NCI-H446 treated with DMSO at 0.1 percent for 48 hours (cell line): ENCODE measurements at regions not wholly inside any gene's neighbourhood (a gene's known extent, or its start where the extent isn't known, plus 50 kb on each side); places are given as distances from the start of the nearest gene placed in this dataset.

Experiments used
- DNase-seq: peaks from one replicate; lab custom pipeline; 2025; lab: John Stamatoyannopoulos, UW

DNA sequence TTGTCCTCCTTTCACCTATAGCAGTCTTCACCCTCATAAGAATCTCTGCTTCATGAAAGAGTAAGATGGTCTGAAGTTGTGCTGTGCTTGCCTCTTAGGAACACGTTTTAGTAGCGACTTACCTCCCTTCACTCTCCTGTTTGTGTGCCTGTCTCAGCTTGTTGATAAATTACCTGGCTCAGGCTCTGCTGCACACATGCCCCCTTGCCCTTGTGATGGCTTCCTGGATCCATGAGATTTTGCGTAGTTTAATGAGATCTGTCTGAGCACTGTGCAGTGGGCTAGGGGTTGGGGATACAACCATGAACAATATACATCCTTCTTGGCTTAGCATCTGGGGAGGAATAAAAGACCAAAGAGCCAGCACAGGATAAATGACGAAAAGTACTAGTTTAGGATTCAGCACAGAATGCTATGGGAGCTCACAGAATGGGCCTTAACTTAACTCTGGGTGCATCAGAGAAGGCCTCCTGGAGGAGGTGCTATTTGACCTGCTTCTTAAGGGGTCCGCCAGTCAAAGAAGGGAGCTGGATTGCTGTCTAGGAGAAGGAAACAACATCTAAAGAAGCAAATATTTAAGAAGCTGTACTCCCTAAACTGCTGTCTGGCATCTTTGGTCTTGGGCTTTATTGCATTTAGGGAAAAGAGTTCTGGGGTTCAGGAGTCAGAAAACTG lies 175.7 kb upstream of the PLXNA2 start:
- DNase-seq, result no peak

DNA sequence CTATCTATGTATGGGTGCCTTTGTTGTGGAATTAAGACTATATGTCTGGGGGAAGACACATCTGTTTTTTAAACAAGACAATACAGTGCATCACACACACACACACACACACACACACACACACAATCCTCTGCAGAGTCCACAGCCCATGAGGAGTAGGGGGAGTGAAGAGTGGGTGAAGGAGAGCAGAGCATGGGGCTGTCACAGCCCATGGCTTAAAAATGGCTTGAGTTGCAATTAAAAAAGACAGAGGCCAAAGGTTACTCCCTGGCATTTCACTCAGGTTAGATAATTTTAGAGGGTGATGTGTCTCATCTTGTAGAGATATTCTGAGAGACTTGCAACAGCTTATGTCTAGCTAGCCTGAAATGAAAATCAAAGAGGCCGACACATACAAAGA lies 176.5 kb upstream of the PLXNA2 start:
- DNase-seq, result no peak

DNA sequence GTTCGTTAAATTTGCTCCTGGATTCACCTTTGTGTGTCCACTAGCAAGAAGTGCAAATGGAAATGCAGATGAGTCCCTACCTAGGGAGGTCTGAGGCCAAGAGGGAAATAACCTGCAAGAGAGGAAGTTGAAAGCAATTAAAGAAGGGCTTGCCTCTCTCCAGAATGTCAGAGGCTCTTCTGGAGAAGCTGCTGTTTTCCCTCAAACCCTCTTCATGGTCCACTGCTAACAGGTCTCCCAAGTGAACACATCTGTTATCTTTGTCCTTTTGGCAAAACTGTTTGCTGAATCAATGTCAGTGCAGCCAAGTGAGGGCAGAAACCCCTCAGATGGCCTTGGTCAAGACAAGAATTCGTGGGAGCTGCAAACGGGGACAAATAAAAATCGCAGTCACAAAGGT lies 177.3 kb upstream of the PLXNA2 start:
- DNase-seq, result no peak

DNA sequence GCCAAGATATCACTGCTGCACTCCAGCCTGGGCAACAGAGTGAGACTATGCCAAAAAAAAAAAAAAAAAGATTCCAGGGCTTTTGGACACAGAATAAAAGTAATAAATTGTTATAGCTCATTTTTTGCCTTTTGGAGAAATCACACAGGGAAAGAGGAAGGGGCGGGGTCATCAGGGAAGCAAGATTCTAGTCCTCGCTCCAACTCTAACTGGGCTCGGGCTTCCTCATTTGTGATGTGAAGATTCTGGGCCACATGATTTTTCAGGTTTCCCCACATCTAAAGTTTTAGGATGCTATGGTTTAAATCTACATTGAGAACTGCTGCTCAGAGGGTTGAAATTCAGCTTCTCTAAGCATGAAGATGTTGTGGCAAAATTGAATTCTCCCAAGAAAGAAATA lies 179.3 kb upstream of the PLXNA2 start:
- DNase-seq, result no peak

DNA sequence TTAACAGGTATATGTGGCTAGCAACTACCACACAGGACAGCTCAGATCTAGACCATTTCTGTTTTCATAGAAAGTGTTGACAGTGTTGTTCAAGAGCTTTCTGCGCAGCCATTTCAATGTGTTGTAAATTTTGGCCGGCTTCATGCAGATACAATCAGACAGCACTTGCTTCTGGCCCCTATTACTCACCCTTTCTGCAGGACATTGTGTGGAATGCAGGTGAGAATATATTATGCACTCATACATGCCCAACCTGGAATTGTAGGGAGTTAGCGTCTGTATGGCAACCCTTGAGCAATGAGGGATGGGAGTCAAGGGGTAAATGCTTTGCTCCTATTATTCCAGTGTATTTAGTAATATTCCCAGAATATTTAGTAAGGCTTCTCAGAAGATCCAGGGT lies 180.9 kb upstream of the PLXNA2 start:
- DNase-seq, result no peak

DNA sequence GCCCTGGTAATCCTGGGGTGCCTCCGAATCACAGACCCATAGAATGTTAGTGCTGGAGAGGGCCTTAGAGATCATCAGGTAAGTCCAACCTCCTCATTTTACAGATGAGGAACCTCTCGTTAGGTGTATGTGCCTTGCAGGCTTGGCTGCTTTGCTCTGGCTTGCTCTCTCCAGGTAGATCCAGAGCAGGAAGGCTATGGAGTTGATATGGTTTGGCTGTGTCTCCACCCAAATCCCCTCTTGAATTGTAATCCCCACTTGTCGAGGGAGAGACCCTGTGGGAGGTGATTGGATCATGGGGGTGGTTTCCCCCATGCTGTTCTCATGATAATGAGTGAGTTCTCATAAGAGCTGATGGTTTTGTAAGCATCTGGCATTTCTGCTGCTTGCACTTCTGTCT lies 186.0 kb upstream of the PLXNA2 start:
- DNase-seq, result no peak

DNA sequence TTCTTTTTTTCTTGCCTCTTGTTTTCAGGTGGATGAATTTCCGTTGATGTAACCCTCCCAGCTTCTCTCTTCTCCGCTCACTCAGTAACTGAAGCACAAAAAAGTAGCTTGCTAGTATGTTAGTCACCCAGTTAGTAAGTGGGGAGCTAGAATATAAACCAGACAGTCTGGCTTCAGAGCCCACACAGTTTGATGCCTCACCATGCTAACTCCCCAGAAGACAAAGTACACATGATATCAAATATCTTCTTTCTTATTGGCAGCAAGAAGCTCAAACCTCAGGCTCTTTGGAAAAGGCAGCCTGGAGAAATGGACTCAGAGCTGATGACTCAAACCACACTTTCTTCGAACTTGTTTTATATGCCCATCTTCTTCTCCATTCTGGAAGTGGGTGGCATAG lies 187.5 kb upstream of the PLXNA2 start:
- DNase-seq, result no peak

DNA sequence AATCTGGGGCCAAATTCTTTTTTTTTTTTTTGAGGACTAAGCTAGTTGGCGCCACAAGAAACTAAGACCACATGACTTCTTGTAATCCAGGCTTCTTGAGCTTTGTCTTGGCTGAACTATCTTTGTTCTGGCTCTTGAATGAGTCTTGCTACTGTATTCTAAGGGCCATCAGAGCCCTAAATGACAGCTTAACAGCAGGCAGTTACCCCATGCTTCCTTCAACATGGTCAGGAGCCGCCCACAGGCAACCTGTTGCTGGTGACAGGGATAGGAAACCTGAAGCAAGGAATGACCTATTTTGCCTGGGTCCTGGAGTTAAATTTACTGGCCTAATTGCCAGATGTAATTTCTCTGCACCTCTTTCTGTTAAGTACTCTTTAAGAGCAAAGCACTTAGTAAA lies 188.2 kb upstream of the PLXNA2 start:
- no peak for DNase-seq

DNA sequence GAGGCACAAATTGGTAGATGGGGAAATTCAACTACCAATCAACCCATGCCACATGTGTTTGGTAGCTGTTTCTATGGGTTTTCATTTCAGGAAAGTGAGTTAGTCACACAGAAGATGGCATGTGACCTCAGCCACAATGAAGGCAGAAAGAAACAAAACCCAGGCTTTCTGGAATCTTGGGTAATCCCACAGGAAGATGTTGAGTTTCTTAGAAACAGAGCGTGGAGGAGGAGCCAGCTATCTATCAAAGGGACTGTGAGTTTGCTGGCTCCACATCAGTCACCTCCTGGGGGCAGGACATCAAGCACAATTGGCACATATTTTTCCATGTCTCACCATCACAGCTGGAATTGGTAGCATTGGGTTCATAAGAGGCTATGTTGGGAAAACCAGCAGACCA lies 188.9 kb upstream of the PLXNA2 start:
- DNase-seq, result no peak

DNA sequence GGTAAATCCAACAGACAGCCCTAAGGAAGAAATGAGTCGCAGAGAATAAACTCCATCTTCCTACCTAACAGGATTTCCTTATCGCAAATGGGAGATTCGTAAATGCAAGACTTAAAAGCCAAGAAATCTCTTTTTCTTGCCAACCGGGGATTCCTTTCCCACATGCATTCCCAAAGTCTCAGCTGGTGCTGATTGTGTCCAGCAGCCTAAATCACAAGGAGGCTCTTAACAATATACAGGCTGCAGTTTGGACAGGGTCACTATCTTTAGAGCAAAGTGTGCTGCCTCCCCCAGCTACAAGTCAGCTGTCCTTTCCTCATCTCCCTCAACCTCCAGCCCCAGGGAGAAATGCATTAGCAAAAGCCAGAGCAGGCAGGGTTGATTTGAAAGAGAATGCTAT lies 189.8 kb upstream of the PLXNA2 start:
- no peak for DNase-seq

DNA sequence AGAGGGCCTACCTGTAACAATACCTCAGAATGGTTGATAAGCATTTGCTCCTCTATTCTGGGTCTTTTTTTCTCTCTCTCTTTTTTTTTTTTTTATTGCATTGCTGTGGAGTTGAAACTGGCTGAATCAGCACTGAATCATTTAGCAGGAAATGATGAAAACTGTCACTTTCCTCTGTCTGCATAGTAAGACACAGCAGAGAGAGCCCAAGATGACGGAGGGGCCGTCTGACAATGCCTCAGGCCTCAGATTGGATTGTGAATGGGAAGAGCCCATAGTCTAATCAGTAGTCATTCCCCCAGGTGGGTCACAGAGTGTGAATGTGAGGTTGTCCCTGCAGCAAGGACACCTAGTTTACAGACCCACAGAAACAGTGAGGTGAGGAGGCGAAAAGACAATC lies 193.2 kb upstream of the PLXNA2 start:
- no peak for DNase-seq

DNA sequence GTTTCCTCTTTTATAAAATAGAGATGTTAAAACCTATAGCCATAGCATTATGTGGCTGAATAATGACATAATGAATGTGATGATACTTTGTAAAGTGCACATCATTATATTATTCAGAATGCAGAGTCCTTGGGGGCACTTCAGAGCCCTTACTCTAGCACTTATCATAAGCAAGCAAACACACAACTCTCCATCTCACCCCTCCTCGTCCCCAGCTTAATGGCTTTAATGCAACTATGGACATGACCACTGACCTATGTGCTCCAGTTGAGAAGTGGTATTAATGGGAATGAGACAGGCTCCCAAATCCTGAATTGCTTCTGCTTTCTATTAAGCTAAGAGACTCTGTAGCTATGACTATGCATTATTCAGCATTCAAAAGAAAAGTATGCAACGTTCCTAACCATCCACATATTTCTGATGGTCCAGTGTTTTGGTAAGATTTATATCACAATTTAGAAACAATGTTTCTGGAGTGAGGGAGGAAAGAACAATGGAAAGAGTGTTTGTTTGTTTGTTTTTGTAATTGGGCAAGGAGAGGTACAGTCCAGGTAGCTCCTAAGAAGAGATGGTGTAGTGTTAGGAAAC lies 194.0 kb upstream of the PLXNA2 start:
- DNase-seq, result no peak

DNA sequence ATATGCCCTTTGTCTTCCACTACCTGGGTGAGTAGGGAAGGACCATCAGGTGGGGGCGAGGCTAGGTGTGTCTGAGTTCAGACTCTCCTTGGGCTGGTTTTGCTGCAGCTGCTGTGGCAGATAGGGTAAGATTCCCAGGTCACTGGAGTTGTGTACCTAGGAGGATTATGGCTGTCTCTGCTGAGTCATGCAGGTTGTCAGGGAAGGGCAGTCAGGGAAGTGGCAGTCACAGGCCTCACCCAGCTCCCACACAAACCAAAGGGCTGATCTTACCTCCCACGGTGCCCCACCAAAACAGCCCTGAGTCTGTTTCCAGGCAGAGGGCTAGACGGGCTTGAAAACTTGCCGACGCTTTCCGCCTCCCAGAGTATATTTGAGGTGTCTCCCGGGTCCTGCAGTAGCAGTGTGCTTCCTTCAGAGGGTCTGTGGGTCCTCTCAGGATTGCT lies 201.6 kb upstream of the PLXNA2 start:
- no peak for DNase-seq

DNA sequence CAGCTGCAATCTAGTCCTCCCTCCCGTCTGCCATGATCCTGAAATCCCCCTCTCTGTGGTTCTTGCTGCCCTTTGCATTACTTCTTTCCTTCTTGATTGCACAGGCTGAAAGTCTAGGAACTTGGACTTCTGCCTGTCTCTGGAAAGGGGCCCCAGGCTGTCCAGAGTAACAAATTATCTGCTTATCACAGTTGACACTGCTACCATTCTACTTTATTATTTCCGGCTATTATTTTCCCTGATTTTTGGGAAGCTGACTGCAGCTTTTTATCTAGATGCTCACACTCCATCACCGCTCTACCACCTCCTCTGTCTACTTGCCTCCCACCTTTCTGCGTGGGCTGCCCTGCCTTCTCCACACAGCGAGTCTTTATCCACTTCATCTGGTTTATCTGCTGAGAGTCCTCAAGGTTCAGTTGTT lies 202.1 kb upstream of the PLXNA2 start:
- no peak for DNase-seq

DNA sequence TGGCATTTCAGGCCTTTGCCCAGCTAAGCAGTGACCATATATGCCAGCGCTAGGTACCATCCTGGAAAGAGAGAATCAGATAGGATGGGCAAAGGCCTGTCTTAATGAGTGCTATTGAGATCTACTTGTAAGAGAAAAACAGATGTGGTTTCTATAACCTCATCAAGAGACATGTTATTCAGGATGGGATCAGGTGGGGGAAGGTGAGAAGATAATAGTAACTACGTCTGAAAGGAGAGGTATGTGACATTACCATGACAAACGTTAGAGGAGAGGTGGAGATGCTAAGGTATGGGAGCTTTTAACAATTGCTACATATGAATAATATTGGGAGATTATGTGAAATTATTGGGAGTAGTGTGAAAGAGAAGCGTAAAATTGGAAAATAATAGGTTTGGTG lies 204.2 kb upstream of the PLXNA2 start:
- DNase-seq, result no peak

DNA sequence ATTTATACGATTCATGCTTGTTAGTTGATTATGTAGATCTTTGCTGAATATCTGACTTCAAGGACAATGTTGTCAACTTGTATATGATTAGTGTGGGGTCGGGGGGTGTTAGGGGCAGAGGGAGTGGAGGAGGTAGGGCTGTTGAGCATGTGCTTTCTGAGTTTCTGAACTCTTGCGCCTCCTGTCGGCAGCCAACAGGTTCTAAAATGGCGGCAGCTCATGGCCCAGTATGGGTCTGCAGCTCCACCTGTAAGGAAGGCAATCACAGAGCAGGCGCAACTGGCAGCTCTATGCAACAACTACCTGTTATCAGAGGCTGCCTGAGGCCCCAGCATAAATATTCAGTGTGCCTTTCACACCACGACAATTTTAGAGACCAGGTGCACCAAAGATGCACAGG lies 205.8 kb upstream of the PLXNA2 start:
- no peak for DNase-seq

DNA sequence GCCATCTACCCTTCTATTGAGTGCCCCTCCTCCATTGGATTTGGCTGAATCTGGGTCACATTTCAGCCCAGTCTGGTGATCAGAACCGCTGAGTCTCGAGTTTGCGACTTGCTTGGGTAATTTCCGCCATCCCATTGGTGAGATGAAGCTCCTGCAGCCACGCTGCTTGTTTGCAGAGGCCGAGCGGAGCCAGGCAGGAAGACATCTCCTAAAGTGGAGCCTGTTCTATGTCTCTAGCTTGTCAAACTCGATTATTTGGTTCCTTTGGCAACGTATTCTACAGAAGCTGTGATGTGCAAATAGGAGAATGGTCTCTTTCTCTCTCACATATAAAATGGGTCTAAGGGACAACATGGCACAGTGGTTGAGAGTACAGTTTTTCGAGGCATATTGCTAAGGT lies 206.8 kb upstream of the PLXNA2 start:
- no peak for DNase-seq

DNA sequence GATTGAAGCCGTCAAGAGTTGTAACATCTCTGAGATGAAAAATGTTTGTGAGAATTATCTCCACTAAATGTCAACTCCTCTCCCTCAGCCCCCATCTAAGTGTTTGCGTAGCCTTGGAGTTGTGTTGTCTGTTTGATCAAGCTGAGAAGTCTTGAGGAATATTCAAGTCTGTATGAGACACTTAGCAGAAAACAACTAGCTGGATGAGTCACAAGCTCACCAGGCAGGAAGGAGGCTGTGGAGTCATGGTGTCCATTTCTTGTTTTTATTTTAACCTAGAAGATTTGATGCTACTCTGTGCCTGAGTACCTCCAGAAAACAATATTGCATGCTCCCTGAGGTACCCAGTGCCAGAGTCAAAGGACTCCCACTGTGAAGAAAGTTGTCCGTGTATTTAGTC lies 211.6 kb upstream of the PLXNA2 start:
- no peak for DNase-seq

DNA sequence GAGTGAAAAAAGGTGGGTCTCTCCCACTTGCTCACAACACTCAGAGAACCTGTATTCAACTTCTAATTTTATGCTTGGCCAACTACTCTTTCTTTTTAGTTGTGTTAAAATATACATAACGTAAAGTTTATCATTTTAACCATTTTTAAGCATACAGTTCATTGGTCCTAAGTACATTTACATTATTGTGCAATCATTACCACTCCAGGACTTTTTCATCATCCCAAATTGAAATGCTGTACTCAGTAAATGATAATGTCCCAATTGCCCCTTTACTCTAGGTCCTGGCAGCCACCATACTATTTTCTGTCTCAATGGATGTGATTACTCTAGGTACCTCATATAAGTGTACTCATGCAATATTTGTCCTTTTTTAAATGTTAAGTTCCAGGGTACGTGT lies 212.3 kb upstream of the PLXNA2 start:
- no peak for DNase-seq

DNA sequence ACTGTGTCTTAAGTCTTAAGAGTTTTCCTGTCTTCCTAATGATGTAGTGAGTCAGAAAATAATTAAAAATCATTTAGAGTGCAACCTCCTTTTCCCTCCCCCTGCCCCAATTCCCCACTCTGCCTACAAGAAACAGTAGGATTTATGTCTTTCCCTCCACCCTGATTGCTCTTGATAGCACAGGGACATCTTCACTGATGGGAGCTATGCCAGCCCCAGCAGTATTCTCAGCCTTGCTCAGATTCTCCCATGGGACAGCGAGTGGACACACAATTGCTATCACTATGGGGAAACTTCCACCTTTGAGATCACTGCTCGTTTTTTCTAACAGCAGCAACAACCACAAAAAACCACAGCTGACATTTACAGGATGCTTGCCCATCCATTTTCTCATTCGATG lies 216.6 kb upstream of the PLXNA2 start:
- no peak for DNase-seq

DNA sequence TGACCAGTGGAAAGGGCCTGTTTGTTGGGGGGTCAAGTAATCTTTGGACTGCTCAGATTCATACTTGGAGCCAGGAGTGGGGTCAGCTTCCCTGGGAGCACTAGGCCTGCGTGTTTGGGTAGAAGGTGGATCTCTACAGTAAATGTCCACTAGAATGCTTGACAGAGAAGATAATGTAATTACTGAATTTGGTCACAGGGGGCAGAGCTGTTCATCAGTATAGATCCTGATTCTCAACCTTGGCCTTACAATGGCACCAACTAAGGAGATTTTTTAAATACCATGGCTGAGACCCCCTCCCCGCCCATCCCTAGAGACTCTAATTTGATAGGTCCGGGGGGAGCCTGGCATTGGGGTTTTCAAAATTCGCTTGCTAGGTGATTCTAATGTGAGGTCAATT lies 217.5 kb upstream of the PLXNA2 start:
- no peak for DNase-seq

DNA sequence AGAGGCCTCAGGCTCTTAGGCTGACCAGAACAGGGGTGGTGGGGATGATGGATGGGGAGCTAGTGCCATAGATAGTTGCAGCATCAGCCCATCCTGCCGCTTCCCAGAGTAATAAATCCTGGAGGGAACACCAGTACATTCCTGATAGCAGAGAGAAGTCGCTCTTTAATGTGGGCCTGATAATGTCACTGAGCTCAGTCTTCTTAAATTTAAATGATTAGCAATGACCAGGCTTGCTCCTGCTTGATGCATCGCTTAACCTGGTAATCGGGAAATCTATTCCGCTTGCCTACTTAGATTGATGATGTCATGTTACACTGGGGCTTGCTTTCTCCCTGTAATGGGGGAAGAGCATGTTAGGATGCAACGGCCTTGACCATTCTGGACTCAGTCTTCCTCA lies 218.6 kb upstream of the PLXNA2 start:
- no peak for DNase-seq

DNA sequence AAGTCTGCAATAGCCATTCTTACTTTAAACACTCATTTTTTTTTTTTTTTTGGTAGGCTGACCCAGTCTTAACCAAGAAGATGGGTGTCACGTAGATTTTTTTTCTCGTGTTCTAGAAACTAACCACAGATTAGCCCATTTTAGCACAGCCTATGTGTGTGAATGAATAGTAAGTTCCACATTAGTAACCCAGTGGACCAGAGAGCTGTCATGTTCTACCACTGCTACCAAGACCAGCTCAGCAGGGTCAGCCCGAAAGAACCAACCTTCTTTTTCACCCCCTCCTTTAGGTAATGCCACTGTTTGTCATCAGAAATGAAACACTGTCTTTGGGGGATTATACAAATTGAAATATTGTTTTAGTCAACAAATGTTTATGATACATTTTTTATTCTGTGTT lies 221.1 kb upstream of the PLXNA2 start:
- no peak for DNase-seq
